HuH-7 (cell line): ENCODE measurements at regions not wholly inside any gene's neighbourhood (a gene's known extent, or its start where the extent isn't known, plus 50 kb on each side); places are given as distances from the start of the nearest gene placed in this dataset.
A peak's percentile ranks its signal among the peaks of the same experiment; 100 is the strongest.

Experiments
- DNase-seq: peaks from one replicate; pipeline ENCODE4 v3.0.0; 2011; ENCODE audit warnings: low spot score

GRCh38 chr3:116767726-116768125 lies 58.1 kb downstream of the TUSC7 start:
- no peak for DNase-seq

GRCh38 chr3:116770815-116771450 lies 61.4 kb downstream of the TUSC7 start:
- peak; percentile 47 for DNase-seq

GRCh38 chr3:116776880-116777785 lies 67.6 kb downstream of the TUSC7 start:
- DNase-seq: no peak

GRCh38 chr3:116785226-116785625 lies 75.6 kb downstream of the TUSC7 start:
- DNase-seq: no peak

GRCh38 chr3:116802651-116803050 lies 93.1 kb downstream of the TUSC7 start:
- DNase-seq: no peak

- DNase-seq: no peak
These were observed 96.8 kb downstream of the TUSC7 start for GRCh38 chr3:116806351-116806750.

- DNase-seq: no peak
These were observed 99.1 kb downstream of the TUSC7 start for GRCh38 chr3:116808725-116809124.

GRCh38 chr3:116809208-116809607 lies 99.6 kb downstream of the TUSC7 start:
- DNase-seq: no peak

- DNase-seq: no peak
These were observed 102.2 kb downstream of the TUSC7 start for GRCh38 chr3:116811754-116812153.

GRCh38 chr3:116812949-116813348 lies 103.4 kb downstream of the TUSC7 start:
- DNase-seq: no peak

- no peak for DNase-seq
These were observed 105.7 kb downstream of the TUSC7 start for GRCh38 chr3:116815321-116815720.

GRCh38 chr3:116815831-116816588 lies 106.4 kb downstream of the TUSC7 start:
- no peak for DNase-seq

GRCh38 chr3:116821371-116821770 lies 111.8 kb downstream of the TUSC7 start:
- no peak for DNase-seq

GRCh38 chr3:116824208-116824607 lies 114.6 kb downstream of the TUSC7 start:
- no peak for DNase-seq

- DNase-seq: no peak
These were observed 123.6 kb downstream of the TUSC7 start for GRCh38 chr3:116833202-116833601.

- DNase-seq: no peak
These were observed 125.2 kb downstream of the TUSC7 start for GRCh38 chr3:116834816-116835215.

GRCh38 chr3:116835658-116836057 lies 126.1 kb downstream of the TUSC7 start:
- no peak for DNase-seq

- no peak for DNase-seq
These were observed 126.7 kb downstream of the TUSC7 start for GRCh38 chr3:116836286-116836685.

- no peak for DNase-seq
These were observed 127.9 kb downstream of the TUSC7 start for GRCh38 chr3:116837483-116837882.

GRCh38 chr3:116841003-116841735 lies 131.6 kb downstream of the TUSC7 start:
- no peak for DNase-seq

- DNase-seq: no peak
These were observed 132.8 kb downstream of the TUSC7 start for GRCh38 chr3:116842254-116842957.
